PC-9 (cell line): ENCODE measurements at regions not wholly inside any gene's neighbourhood (a gene's known extent, or its start where the extent isn't known, plus 50 kb on each side); places are given as distances from the start of the nearest gene placed in this dataset.
A peak's percentile ranks its signal among the peaks of the same experiment; 100 is the strongest.

Source experiments
- BruUV-seq: library from RNA; stranded (reverse); fragments of 400-500 nt; replicated peaks from 2 replicates; lab custom pipeline; 2021; lab: Mats Ljungman, UMichigan
- CTCF ChIA-PET: fragments of 300-600 bp; sonication (Branson Sonifier 250); formaldehyde crosslinking; loops from one replicate; lab custom pipeline; 2022; ENCODE audit warnings: antibody characterized with exemption; lab: Charles Lee
- POLR2A ChIA-PET: fragments of 300-600 bp; sonication (Branson Sonifier 250); formaldehyde crosslinking; loops from one replicate; lab custom pipeline; 2022; ENCODE audit warnings: antibody characterized with exemption; ENCODE audit not compliant: unreplicated experiment; lab: Charles Lee
- DNase-seq, 2 experiments: peaks; one replicate each; pipeline versions ENCODE4 v3.0.0 to v3.0.0-alpha.2; 2015 to 2022; ENCODE audit warnings: mixed read lengths in 1 of 2
- H2AFZ ChIP-seq: fragments of 200-600 bp; sonication (generic); 2 replicates; pipeline ENCODE4 v1.8.1; 2017; ENCODE audit warnings: antibody characterized with exemption
- H3F3A ChIP-seq: fragments of 200-600 bp; sonication (generic); 2 replicates; pipeline ENCODE4 v1.8.1; 2017; ENCODE audit warnings: antibody characterized with exemption, mild to moderate bottlenecking, low read depth; ENCODE audit not compliant: insufficient read depth
- H3K27ac ChIP-seq: fragments of 200-600 bp; sonication (generic); 2 replicates; pipeline ENCODE4 v1.6.1; 2016; ENCODE audit warnings: mixed run types
- H3K27me3 ChIP-seq: fragments of 200-600 bp; sonication (generic); 2 replicates; pipeline ENCODE4 v1.6.1; 2016; ENCODE audit warnings: low read depth, mixed run types; ENCODE audit not compliant: insufficient read depth
- H3K36me3 ChIP-seq: fragments of 200-600 bp; sonication (generic); 2 replicates; pipeline ENCODE4 v1.6.1; 2016; ENCODE audit warnings: low read depth, mixed run types
- H3K4me1 ChIP-seq: fragments of 200-600 bp; sonication (generic); replicated peaks from 2 replicates; pipeline ENCODE4 v1.6.1; 2016; ENCODE audit warnings: mixed run types; ENCODE audit not compliant: insufficient read depth
- H3K4me2 ChIP-seq: fragments of 200-600 bp; sonication (generic); 2 replicates; pipeline ENCODE4 v1.6.1; 2017; ENCODE audit warnings: mixed run types
- H3K4me3 ChIP-seq: fragments of 200-600 bp; sonication (generic); 2 replicates; pipeline ENCODE4 v1.6.1; 2016; ENCODE audit warnings: mixed run types
- H3K79me2 ChIP-seq: fragments of 200-600 bp; sonication (generic); 2 replicates; pipeline ENCODE4 v1.6.1; 2017; ENCODE audit warnings: low read depth, mixed run types
- H3K9me2 ChIP-seq: fragments of 200-600 bp; sonication (generic); 2 replicates; pipeline ENCODE4 v1.8.1; 2017; ENCODE audit warnings: mild to moderate bottlenecking; ENCODE audit not compliant: insufficient read depth
- H3K9me3 ChIP-seq: fragments of 200-600 bp; sonication (generic); 2 replicates; pipeline ENCODE4 v1.8.1; 2016; ENCODE audit warnings: low read depth; ENCODE audit not compliant: insufficient read depth
- H4K20me1 ChIP-seq: fragments of 200-600 bp; sonication (generic); 2 replicates; pipeline ENCODE4 v1.8.1; 2017; ENCODE audit not compliant: insufficient read depth
- EZH2 ChIP-seq: fragments of 200-600 bp; sonication (generic); IDR thresholded peaks from 2 replicates; pipeline ENCODE4 v1.8.0; 2017; ENCODE audit warnings: antibody characterized with exemption, low read depth
- intact Hi-C: fragments of 100-400 bp; cut with micrococcal nuclease; formaldehyde crosslinking; loops from one replicate; pipeline ENCODE4 v1.10.0; 2022; ENCODE audit not compliant: unreplicated experiment
- TF ChIP-seq, protein P1 (sequence below): fragments of 200-600 bp; sonication (generic); conservative IDR thresholded peaks from 2 replicates; pipeline ENCODE4 v1.6.1; 2017; ENCODE audit warnings: mixed run types, antibody characterized with exemption, mild to moderate bottlenecking, moderate library complexity

DNA sequence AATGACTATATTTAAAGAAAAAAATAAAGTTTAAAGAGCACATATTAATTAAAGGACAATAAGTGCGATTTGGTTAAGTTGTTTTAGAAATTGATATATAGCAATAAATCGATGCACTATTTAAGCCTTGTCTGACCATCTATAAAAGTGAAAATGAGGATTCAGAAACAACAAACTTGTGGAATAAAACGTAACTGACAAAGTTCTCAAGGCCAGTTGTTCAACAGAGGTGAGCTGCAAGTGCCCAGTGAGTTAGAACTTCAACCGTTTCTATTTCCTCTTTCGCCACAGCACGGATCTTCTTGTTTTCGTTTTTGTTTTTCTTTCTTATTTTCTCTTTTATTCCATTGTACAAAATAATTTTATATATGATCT is 724.9 kb upstream of the ARRDC4 start:
- no peak for DNase-seq
- Histone ChIP-seq H3K4me1 (no peaks in the 10 kb centered on the region), H2AFZ (no peak overlapping the region), H4K20me1 (no peaks in the 10 kb centered on the region), H3K27ac (no peak overlapping the region), H3K27me3 (0 out of 2 replicates have a peak, but pooled peaks cover 4% of the 10 kb centered on the region), H3F3A (no peaks in the 10 kb centered on the region), H3K9me2 (no peaks in the 10 kb centered on the region), H3K9me3 (no peaks in the 10 kb centered on the region), H3K36me3 (no peaks in the 10 kb centered on the region), H3K4me2 (peak overlapping the region; percentile 38; the same call in 1 of the 2 replicates), H3K79me2 (no peaks in the 10 kb centered on the region), H3K4me3 (no peak overlapping the region)
- CTCF ChIA-PET, result interaction anchor here (0.8 kb wide), 1 partner anchor 1519 kb away, joined by 5 read pairs; no protein-coding TSS in a partner anchor
- TF ChIP-seq EZH2, result no peak
- TF ChIP-seq, protein P1, sequence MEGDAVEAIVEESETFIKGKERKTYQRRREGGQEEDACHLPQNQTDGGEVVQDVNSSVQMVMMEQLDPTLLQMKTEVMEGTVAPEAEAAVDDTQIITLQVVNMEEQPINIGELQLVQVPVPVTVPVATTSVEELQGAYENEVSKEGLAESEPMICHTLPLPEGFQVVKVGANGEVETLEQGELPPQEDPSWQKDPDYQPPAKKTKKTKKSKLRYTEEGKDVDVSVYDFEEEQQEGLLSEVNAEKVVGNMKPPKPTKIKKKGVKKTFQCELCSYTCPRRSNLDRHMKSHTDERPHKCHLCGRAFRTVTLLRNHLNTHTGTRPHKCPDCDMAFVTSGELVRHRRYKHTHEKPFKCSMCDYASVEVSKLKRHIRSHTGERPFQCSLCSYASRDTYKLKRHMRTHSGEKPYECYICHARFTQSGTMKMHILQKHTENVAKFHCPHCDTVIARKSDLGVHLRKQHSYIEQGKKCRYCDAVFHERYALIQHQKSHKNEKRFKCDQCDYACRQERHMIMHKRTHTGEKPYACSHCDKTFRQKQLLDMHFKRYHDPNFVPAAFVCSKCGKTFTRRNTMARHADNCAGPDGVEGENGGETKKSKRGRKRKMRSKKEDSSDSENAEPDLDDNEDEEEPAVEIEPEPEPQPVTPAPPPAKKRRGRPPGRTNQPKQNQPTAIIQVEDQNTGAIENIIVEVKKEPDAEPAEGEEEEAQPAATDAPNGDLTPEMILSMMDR, result peak; percentile 21; the same call in 1 of the 2 replicates
- POLR2A ChIA-PET, result no interaction called here
- intact Hi-C loops, result loop anchor here (1.0 kb wide), 1 partner anchor 1976 kb away; no protein-coding TSS in a partner anchor
- BruUV-seq, result no TSS peak

DNA sequence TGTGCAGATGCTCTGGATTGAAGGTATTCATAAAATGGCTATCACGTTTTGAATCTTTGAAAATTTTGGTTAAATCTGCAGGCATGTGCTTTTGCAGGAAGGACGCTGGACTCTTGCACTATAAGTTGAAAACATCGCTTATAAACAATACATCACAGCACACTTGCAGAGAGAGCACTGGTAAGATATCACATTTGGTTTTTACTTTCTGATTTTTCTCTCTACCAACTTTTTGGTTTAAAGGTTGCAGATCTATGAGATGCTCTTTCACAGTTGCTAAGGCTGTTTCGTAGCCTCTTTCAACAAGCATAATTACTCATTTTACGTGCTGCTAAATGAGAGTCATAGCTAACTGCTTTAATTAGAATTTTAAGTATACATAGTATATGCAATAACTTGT is 724.4 kb upstream of the ARRDC4 start:
- TF ChIP-seq EZH2, result no peak
- TF ChIP-seq, protein P1, result no peak
- POLR2A ChIA-PET, result no interaction called here
- Histone ChIP-seq H3K9me3 (no peaks in the 10 kb centered on the region), H3K9me2 (no peaks in the 10 kb centered on the region), H3K4me2 (no peak overlapping the region), H3K27me3 (0 out of 2 replicates have a peak, but pooled peaks cover 4% of the 10 kb centered on the region), H3K36me3 (no peaks in the 10 kb centered on the region), H3F3A (no peaks in the 10 kb centered on the region), H4K20me1 (no peaks in the 10 kb centered on the region), H3K79me2 (no peaks in the 10 kb centered on the region), H3K4me3 (no peak overlapping the region), H3K27ac (no peak overlapping the region), H3K4me1 (no peaks in the 10 kb centered on the region), H2AFZ (no peak overlapping the region)
- intact Hi-C loops, result no loop called here
- CTCF ChIA-PET, result no interaction called here
- DNase-seq, result no peak
- BruUV-seq, result no TSS peak

DNA sequence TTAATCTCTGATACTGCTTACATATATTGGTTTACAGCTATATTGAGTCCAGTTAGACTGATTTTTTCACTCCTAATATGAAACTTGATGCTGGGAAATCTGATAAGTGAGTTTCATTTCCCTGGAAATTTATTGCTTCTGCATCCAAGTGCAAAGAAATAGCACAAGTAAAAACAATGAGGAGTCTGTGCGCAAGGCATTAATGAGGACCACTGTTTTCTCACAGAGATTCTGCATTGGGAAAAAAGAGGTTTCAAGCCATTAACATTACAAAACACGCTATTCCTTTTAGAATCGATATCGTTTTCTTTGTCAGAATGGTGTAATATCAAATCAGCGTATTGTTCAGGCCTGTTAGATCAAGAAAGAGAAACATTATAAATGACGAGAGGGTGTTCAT is 723.3 kb upstream of the ARRDC4 start:
- H4K20me1 ChIP-seq, result no peaks in the 10 kb centered on the region
- H3K4me2 ChIP-seq, result no peak overlapping the region
- ChIA-PET CTCF (no interaction called here), POLR2A (no interaction called here)
- H3F3A ChIP-seq, result no peaks in the 10 kb centered on the region
- BruUV-seq, result no TSS peak
- H3K79me2 ChIP-seq, result no peaks in the 10 kb centered on the region
- H2AFZ ChIP-seq, result no peak overlapping the region
- no peak for DNase-seq
- H3K27ac ChIP-seq, result no peak overlapping the region
- no peak overlapping the region for H3K4me3 ChIP-seq
- no peaks in the 10 kb centered on the region for H3K4me1 ChIP-seq
- no peaks in the 10 kb centered on the region for H3K9me2 ChIP-seq
- H3K9me3 ChIP-seq, result no peaks in the 10 kb centered on the region
- no peak for TF ChIP-seq EZH2
- TF ChIP-seq, protein P1, result no peak
- intact Hi-C loops, result no loop called here
- 0 out of 2 replicates have a peak, but pooled peaks cover 4% of the 10 kb centered on the region for H3K27me3 ChIP-seq
- H3K36me3 ChIP-seq, result no peaks in the 10 kb centered on the region
